CD4-positive, alpha-beta T cell treated with Interleukin-21 for 1 hour (primary cell): ENCODE measurements at regions not wholly inside any gene's neighbourhood (a gene's known extent, or its start where the extent isn't known, plus 50 kb on each side); places are given as distances from the start of the nearest gene placed in this dataset.

Experiments used
- DNase-seq: peaks from one replicate; pipeline ENCODE4 v3.0.0-alpha.2; 2020

DNA sequence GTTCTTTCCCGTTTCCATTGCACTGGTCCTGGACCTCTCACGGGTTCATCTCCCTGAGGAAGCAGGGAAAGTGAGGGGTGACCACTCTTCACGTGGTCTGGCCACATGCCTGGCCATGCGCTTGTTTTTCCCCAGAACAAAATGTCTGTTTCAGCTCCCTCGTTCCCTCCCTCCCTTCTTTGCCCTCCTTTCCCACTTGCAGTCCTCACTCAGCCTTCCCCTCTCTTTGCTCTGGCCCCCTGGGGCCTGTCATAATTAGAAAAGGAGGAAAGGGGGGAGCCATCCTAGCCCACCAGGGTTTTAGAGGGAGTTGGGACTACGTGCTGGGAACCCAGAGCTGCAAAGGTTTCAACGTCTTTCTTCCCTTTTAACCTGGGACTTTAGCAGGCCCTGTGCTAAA is 52.8 kb upstream of the CADM1 start:
- no peak for DNase-seq

DNA sequence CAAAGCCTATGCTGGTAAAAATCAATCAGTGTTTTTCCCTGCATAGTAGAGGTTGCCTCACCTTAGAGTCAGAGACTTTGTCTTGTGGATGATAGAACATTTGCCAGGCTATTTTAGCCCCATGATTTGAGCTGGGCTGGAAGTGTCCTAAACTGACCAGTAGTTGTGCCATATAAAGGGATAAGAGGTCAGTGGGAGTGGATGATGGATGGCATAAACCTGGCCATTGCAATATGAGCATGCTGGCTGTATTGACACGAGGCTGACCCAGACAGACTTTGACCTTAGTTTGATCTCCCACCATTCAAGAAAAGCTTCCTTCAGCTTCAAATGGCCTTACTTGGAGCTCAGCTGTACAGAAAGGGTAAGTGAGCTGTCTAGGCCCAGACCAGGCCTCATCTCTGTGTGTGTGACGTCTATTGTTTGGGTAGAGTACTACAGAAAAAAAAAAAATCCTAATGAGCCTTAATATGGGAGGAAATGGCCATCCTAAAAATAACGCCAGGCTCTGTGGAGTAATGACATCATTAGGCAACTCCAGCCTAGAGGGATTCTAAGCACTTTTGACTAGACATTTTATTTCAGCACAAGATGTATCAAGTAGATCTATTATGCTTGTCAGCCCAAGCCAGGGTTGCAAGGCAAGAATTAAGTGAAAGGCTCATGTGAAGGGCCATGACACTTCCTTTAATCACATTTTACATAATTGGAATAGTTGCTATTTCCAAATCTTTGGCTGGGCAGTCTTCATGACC is 51.3 kb upstream of the CADM1 start:
- no peak for DNase-seq
